A549 (cell line): ENCODE measurements at regions not wholly inside any gene's neighbourhood (a gene's known extent, or its start where the extent isn't known, plus 50 kb on each side); places are given as distances from the start of the nearest gene placed in this dataset.

Experiments used
- ATAC-seq, 2 experiments: fragments of 200-7000 bp in 1 of 2; fragments of >200 bp in 1 of 2; cut with Nextera tagmentation in 1 of 2; cut with Tn5 transposase in 1 of 2; 3 replicates each; pipeline versions ENCODE4 v1.8.0 to v1.9.1; 2018 to 2020; ENCODE audit warnings: mild to moderate bottlenecking in 1 of 2, moderate library complexity in 1 of 2
- CTCF ChIA-PET: fragments of 300-600 bp; sonication (Branson Sonifier 250); formaldehyde crosslinking; extraction: SDS; loops from one replicate; lab custom pipeline; 2021; ENCODE audit warnings: antibody characterized with exemption, inconsistent platforms; lab: Yijun Ruan, JAX
- POLR2A ChIA-PET: fragments of 350-600 bp; formaldehyde crosslinking; extraction: SDS; loops from one replicate; lab custom pipeline; 2021; ENCODE audit warnings: antibody characterized with exemption, inconsistent platforms; lab: Yijun Ruan, JAX
- DNase-seq, 2 experiments: peaks; one replicate each; pipeline versions ENCODE4 v3.0.0 to v3.0.0-alpha.2; 2011 to 2016; ENCODE audit warnings: low read depth in 1 of 2, low spot score in 1 of 2
- FAIRE-seq: peaks from 2 replicates; lab custom pipeline; 2011; peaks lifted over from hg19 to GRCh38; lab: Jason Lieb, UNC
- H3K27ac ChIP-seq, 2 experiments: fragments of >200 bp; sonication (Bioruptor Twin); formaldehyde crosslinking; 3 replicates each; pipeline ENCODE4 v1.5.1; 2016 to 2017
- H3K4me1 ChIP-seq: fragments of >200 bp; sonication (Bioruptor Twin); formaldehyde crosslinking; 3 replicates; pipeline ENCODE4 v1.6.1; 2016
- H3K4me2 ChIP-seq: fragments of >200 bp; sonication (Bioruptor Twin); formaldehyde crosslinking; 3 replicates; pipeline ENCODE4 v1.6.1; 2016
- H3K4me3 ChIP-seq: fragments of >200 bp; sonication (Bioruptor Twin); formaldehyde crosslinking; 3 replicates; pipeline ENCODE4 v1.5.1; 2016
- H3K9me3 ChIP-seq: fragments of >200 bp; sonication (Bioruptor Twin); formaldehyde crosslinking; 3 replicates; pipeline ENCODE4 v1.6.1; 2016
- BCL3 ChIP-seq: fragments of >200 bp; sonication (Bioruptor Twin); formaldehyde crosslinking; IDR thresholded peaks from 3 replicates; pipeline ENCODE4 v1.6.1; 2016
- CBX2 ChIP-seq: fragments of 200-600 bp; sonication (generic); IDR thresholded peaks from 2 replicates; pipeline ENCODE4 v1.6.1; 2016; ENCODE audit warnings: low read depth, mild to moderate bottlenecking, borderline replicate concordance
- CTCF ChIP-seq: fragments of >200 bp; sonication (Bioruptor Twin); formaldehyde crosslinking; IDR thresholded peaks from 3 replicates; pipeline ENCODE4 v1.5.1; 2016
- FOSL2 ChIP-seq, 2 experiments: fragments of 450-650 bp in 1 of 2; fragments of >200 bp in 1 of 2; sonication (Bioruptor Twin) in 1 of 2; formaldehyde crosslinking; IDR thresholded peaks; 2 replicates each; pipeline versions ENCODE4 v1.5.0 to v1.6.1; 2016 to 2020; ENCODE audit warnings: mild to moderate bottlenecking in 1 of 2, moderate library complexity in 1 of 2
- HDAC2 ChIP-seq: fragments of 200-600 bp; sonication (generic); IDR thresholded peaks from 2 replicates; pipeline ENCODE4 v1.6.1; 2016
- KDM1A ChIP-seq: fragments of 200-600 bp; sonication (generic); IDR thresholded peaks from 2 replicates; pipeline ENCODE4 v1.6.1; 2016; ENCODE audit warnings: low read depth, mild to moderate bottlenecking
- MAX ChIP-seq: IDR thresholded peaks from 2 replicates; pipeline ENCODE4 v1.6.1; 2012
- NR3C1 ChIP-seq: fragments of >200 bp; sonication (Bioruptor Twin); formaldehyde crosslinking; IDR thresholded peaks from 3 replicates; pipeline ENCODE4 v1.6.1; 2017
- PBX3 ChIP-seq: IDR thresholded peaks from 2 replicates; pipeline ENCODE4 v1.6.1; 2012
- PHF8 ChIP-seq: fragments of 200-600 bp; sonication (generic); IDR thresholded peaks from 2 replicates; pipeline ENCODE4 v1.6.1; 2016; ENCODE audit warnings: low read depth, mild to moderate bottlenecking, antibody characterized with exemption, moderate library complexity, borderline replicate concordance
- RAD21 ChIP-seq, 2 experiments: fragments of >200 bp in 1 of 2; sonication (Bioruptor Twin) in 1 of 2; formaldehyde crosslinking in 1 of 2; IDR thresholded peaks in 1 of 2; conservative IDR thresholded peaks in 1 of 2; 2 replicates in 1 of 2; 3 replicates in 1 of 2; pipeline ENCODE4 v1.6.1; 2012 to 2018; ENCODE audit warnings: inconsistent platforms in 1 of 2
- RARB ChIP-seq: fragments of 250-450 bp; sonication (Bioruptor Pico); IDR thresholded peaks from 2 replicates; pipeline ENCODE4 v1.8.0; 2021; ENCODE audit warnings: mild to moderate bottlenecking, moderate library complexity
- SMC3 ChIP-seq: fragments of >200 bp; sonication (Bioruptor Twin); formaldehyde crosslinking; IDR thresholded peaks from 3 replicates; pipeline ENCODE4 v1.6.1; 2018; ENCODE audit warnings: inconsistent platforms
- SREBF2 ChIP-seq: fragments of 450-650 bp; IDR thresholded peaks from 2 replicates; pipeline ENCODE4 v1.6.1; 2014; ENCODE audit warnings: mild to moderate bottlenecking, moderate library complexity
- WGBS: methylation state at CpG from one replicate; pipeline ENCODE4 v1.1.6; 2017; ENCODE audit errors: missing lambda C conversion rate; 5-methylcytosine and 5-hydroxymethylcytosine counted together

- no peak for TF ChIP-seq BCL3
- no peak for TF ChIP-seq NR3C1
- TF ChIP-seq, all 56 proteins: peak for 0
- H3K4me1 ChIP-seq: no peaks in the 10 kb centered on the region
- H3K27ac ChIP-seq: no peak overlapping the region
- CTCF ChIA-PET: interaction anchor here (0.8 to 4.1 kb wide), 19 partner anchors 13 to 384 kb away, joined by 3 to 28 read pairs (median 5); partner anchors contain the start of gene DNAH7
- no peak overlapping the region for H3K4me2 ChIP-seq
- no peak overlapping the region for H3K4me3 ChIP-seq
- no peaks in the 10 kb centered on the region for H3K9me3 ChIP-seq
- FAIRE-seq: no peak
- POLR2A ChIA-PET: interaction anchor here (0.7 kb wide), 1 partner anchor 377 kb away, joined by 4 read pairs; no protein-coding TSS in a partner anchor
- ATAC-seq: no peak
- DNase-seq: no peak
These were observed 186.8 kb upstream of the CCDC150 start for GRCh38 chr2:196452758-196453157.

- ATAC-seq: peak; percentile 70 to 85; a peak in 4 of 6 replicates
- WGBS: 6% methylated on average over 4 of the region's 4 CpGs
- no peak for FAIRE-seq
- ChIA-PET POLR2A (no interaction called here), CTCF (interaction anchor here (0.6 to 4.1 kb wide), 40 partner anchors 12 to 874 kb away, joined by 3 to 28 read pairs (median 4); partner anchors contain the start of gene DNAH7)
- Histone ChIP-seq H3K4me1 (no peaks in the 10 kb centered on the region), H3K27ac (no peak overlapping the region), H3K4me2 (0 out of 3 replicates have a peak overlapping the region, but pooled peaks have one; percentile 14), H3K4me3 (no peak overlapping the region), H3K9me3 (no peaks in the 10 kb centered on the region)
- peak; percentile 10 to 59 for DNase-seq
- TF ChIP-seq SMC3 (peak; percentile 83), CTCF (peak; percentile 78), FOSL2 (IDR thresholded peaks at IDR 0.05) (no peak), FOSL2 (CRISPR knock-in tag; IDR thresholded peaks at IDR 0.05) (no peak), RARB (CRISPR knock-in tag) (no peak), RAD21 (conservative IDR thresholded peaks at IDR 0.05 in 1 of 2, IDR thresholded peaks at IDR 0.05 in 1 of 2) (peak; percentile 82 to 84)
These were observed 185.9 kb upstream of the CCDC150 start for GRCh38 chr2:196453613-196454047.

GRCh38 chr2:196454492-196454891, 185.0 kb upstream of the CCDC150 start:
- ChIA-PET CTCF (interaction anchor here (0.8 to 4.1 kb wide), 18 partner anchors 12 to 376 kb away, joined by 3 to 28 read pairs (median 5); no protein-coding TSS in a partner anchor), POLR2A (no interaction called here)
- Histone ChIP-seq H3K4me3 (no peak overlapping the region), H3K27ac (no peak overlapping the region), H3K4me1 (no peaks in the 10 kb centered on the region), H3K9me3 (no peaks in the 10 kb centered on the region), H3K4me2 (no peak overlapping the region)
- no peak for ATAC-seq
- TF ChIP-seq KDM1A (no peak), SREBF2 (no peak), HDAC2 (no peak), MAX (no peak), PHF8 (no peak)
- WGBS: 91% methylated on average over 1 of the region's 1 CpG
- FAIRE-seq: no peak
- DNase-seq: no peak

GRCh38 chr2:196459539-196459938, 180.0 kb upstream of the CCDC150 start:
- ATAC-seq (no peak), FAIRE-seq (no peak), DNase-seq (no peak)
- CTCF ChIA-PET: no interaction called here
- Histone ChIP-seq H3K9me3 (peaks cover 15% of the 10 kb centered on the region), H3K4me1 (no peaks in the 10 kb centered on the region), H3K4me2 (no peak overlapping the region), H3K27ac (no peak overlapping the region), H3K4me3 (no peak overlapping the region)
- POLR2A ChIA-PET: no interaction called here
- TF ChIP-seq PBX3: no peak
- no peak for TF ChIP-seq FOSL2 (IDR thresholded peaks at IDR 0.05)
- TF ChIP-seq FOSL2 (CRISPR knock-in tag; IDR thresholded peaks at IDR 0.05): no peak
- no peak for TF ChIP-seq CBX2
- TF ChIP-seq CTCF: no peak
- TF ChIP-seq HDAC2: no peak
- WGBS: 50% methylated on average over 7 of the region's 7 CpGs
